Activated CD4-positive, alpha-beta memory T cell treated with anti-CD3 and anti-CD28 coated beads, Interleukin-2, amount 10 ng/mL, durations not matched to agents 7 days and 5 days (primary cell): ENCODE measurements at regions not wholly inside any gene's neighbourhood (a gene's known extent, or its start where the extent isn't known, plus 50 kb on each side); places are given as distances from the start of the nearest gene placed in this dataset.

Source experiments
- CTCF ChIA-PET: fragments of 350-600 bp; sonication (Branson Sonifier 250); formaldehyde crosslinking; loops from one replicate; lab custom pipeline; 2021; ENCODE audit warnings: antibody characterized with exemption, inconsistent platforms; lab: Charles Lee
- POLR2A ChIA-PET: fragments of 350-600 bp; sonication (Branson Sonifier 250); formaldehyde crosslinking; loops from one replicate; lab custom pipeline; 2021; ENCODE audit warnings: antibody characterized with exemption; lab: Charles Lee
- DNase-seq: peaks from one replicate; pipeline ENCODE4 v3.0.0-alpha.2; 2020
- H3K27ac Mint-ChIP-seq: one replicate; pipeline ENCODE4 v1.8.0; 2021; ENCODE audit warnings: mild to moderate bottlenecking, mixed read lengths
- H3K27me3 Mint-ChIP-seq: one replicate; pipeline ENCODE4 v1.8.0; 2021; ENCODE audit warnings: mixed read lengths
- H3K36me3 Mint-ChIP-seq: one replicate; pipeline ENCODE4 v1.8.0; 2021; ENCODE audit warnings: low read depth, mixed read lengths
- H3K4me1 Mint-ChIP-seq: one replicate; pipeline ENCODE4 v1.8.0; 2021; ENCODE audit warnings: mixed read lengths
- H3K4me3 Mint-ChIP-seq: one replicate; pipeline ENCODE4 v1.8.0; 2021; ENCODE audit warnings: mild to moderate bottlenecking, mixed read lengths
- H3K9me3 Mint-ChIP-seq: one replicate; pipeline ENCODE4 v1.8.0; 2021; ENCODE audit warnings: mixed read lengths

GRCh38 chr7:119351320-119351719 lies 921.7 kb upstream of the KCND2 start:
- Mint-ChIP-seq H3K4me3 (no peak overlapping the region), H3K9me3 (peaks cover 9% of the 10 kb centered on the region), H3K27ac (no peak overlapping the region), H3K4me1 (no peaks in the 10 kb centered on the region), H3K36me3 (no peaks in the 10 kb centered on the region), H3K27me3 (no peaks in the 10 kb centered on the region)
- CTCF ChIA-PET = no interaction called here
- POLR2A ChIA-PET = no interaction called here
- DNase-seq = no peak

- CTCF ChIA-PET = no interaction called here
These were observed 898.5 kb upstream of the KCND2 start for GRCh38 chr7:119374436-119374835.

GRCh38 chr7:119377861-119378260 lies 895.1 kb upstream of the KCND2 start:
- CTCF ChIA-PET = no interaction called here
- no peaks in the 10 kb centered on the region for H3K4me1 Mint-ChIP-seq
- no peaks in the 10 kb centered on the region for H3K27me3 Mint-ChIP-seq
- H3K9me3 Mint-ChIP-seq = no peaks in the 10 kb centered on the region
- no peak overlapping the region for H3K27ac Mint-ChIP-seq
- H3K36me3 Mint-ChIP-seq = no peaks in the 10 kb centered on the region
- no peak overlapping the region for H3K4me3 Mint-ChIP-seq
- no peak for DNase-seq
- POLR2A ChIA-PET = no interaction called here

More at GRCh38 chr7:119374436-119374835, 898.5 kb upstream of the KCND2 start:
- POLR2A ChIA-PET = no interaction called here
- no peak for DNase-seq
- H3K27ac Mint-ChIP-seq = no peak overlapping the region
- no peaks in the 10 kb centered on the region for H3K36me3 Mint-ChIP-seq
- H3K4me3 Mint-ChIP-seq = no peak overlapping the region
- no peaks in the 10 kb centered on the region for H3K27me3 Mint-ChIP-seq
- peaks cover 5% of the 10 kb centered on the region for H3K9me3 Mint-ChIP-seq
- H3K4me1 Mint-ChIP-seq = no peaks in the 10 kb centered on the region

- ChIA-PET POLR2A (no interaction called here), CTCF (no interaction called here)
- Mint-ChIP-seq H3K36me3 (no peaks in the 10 kb centered on the region), H3K27ac (no peak overlapping the region), H3K4me1 (no peaks in the 10 kb centered on the region), H3K9me3 (peaks cover 5% of the 10 kb centered on the region), H3K27me3 (no peaks in the 10 kb centered on the region), H3K4me3 (no peak overlapping the region)
- no peak for DNase-seq
These were observed 890.2 kb upstream of the KCND2 start for GRCh38 chr7:119382726-119383125.

GRCh38 chr7:119395024-119395423 lies 878.0 kb upstream of the KCND2 start:
- Mint-ChIP-seq H3K36me3 (no peaks in the 10 kb centered on the region), H3K4me3 (no peak overlapping the region), H3K27me3 (no peaks in the 10 kb centered on the region), H3K27ac (no peak overlapping the region), H3K4me1 (no peaks in the 10 kb centered on the region), H3K9me3 (peaks cover 2% of the 10 kb centered on the region)
- no peak for DNase-seq
- CTCF ChIA-PET = no interaction called here
- POLR2A ChIA-PET = no interaction called here

GRCh38 chr7:119397156-119397555 lies 875.8 kb upstream of the KCND2 start:
- DNase-seq = no peak
- Mint-ChIP-seq H3K27ac (no peak overlapping the region), H3K27me3 (no peaks in the 10 kb centered on the region), H3K4me1 (no peaks in the 10 kb centered on the region), H3K9me3 (peaks cover 2% of the 10 kb centered on the region), H3K36me3 (no peaks in the 10 kb centered on the region), H3K4me3 (no peak overlapping the region)
- CTCF ChIA-PET = no interaction called here
- POLR2A ChIA-PET = no interaction called here

- Mint-ChIP-seq H3K27ac (no peak overlapping the region), H3K4me1 (no peaks in the 10 kb centered on the region), H3K36me3 (no peaks in the 10 kb centered on the region), H3K27me3 (no peaks in the 10 kb centered on the region), H3K9me3 (peaks cover 5% of the 10 kb centered on the region), H3K4me3 (no peak overlapping the region)
- ChIA-PET POLR2A (no interaction called here), CTCF (no interaction called here)
- no peak for DNase-seq
These were observed 864.4 kb upstream of the KCND2 start for GRCh38 chr7:119408596-119408995.

GRCh38 chr7:119413314-119413805 lies 859.6 kb upstream of the KCND2 start:
- CTCF ChIA-PET = no interaction called here

DNA sequence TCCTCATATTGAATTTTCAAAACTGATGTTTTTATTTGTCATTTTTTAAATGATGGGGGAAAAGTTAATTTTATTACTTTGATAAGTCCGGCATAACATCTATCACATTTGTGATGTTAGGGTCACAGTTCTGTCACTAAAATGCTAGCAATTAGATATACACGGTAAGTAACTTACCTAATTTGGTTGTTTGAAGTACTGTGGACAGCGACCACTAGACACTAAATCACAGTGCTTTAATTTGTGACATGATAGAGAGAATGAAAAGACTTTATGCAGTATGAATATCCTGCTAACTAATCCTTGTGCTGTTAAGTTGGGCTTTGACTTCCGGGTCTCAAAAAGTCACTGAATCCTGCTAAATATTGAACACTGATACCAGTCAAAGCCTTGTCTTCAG lies 857.3 kb upstream of the KCND2 start:
- Mint-ChIP-seq H3K27ac (no peak overlapping the region), H3K4me3 (no peak overlapping the region), H3K27me3 (no peaks in the 10 kb centered on the region), H3K4me1 (no peaks in the 10 kb centered on the region), H3K36me3 (no peaks in the 10 kb centered on the region), H3K9me3 (peaks cover 7% of the 10 kb centered on the region)
- POLR2A ChIA-PET = no interaction called here
- CTCF ChIA-PET = no interaction called here
- DNase-seq = no peak

More at GRCh38 chr7:119413314-119413805, 859.6 kb upstream of the KCND2 start:
- H3K4me3 Mint-ChIP-seq = no peak overlapping the region
- H3K27me3 Mint-ChIP-seq = no peaks in the 10 kb centered on the region
- DNase-seq = no peak
- POLR2A ChIA-PET = no interaction called here
- H3K27ac Mint-ChIP-seq = no peak overlapping the region
- peaks cover 7% of the 10 kb centered on the region for H3K9me3 Mint-ChIP-seq
- H3K36me3 Mint-ChIP-seq = no peaks in the 10 kb centered on the region
- no peaks in the 10 kb centered on the region for H3K4me1 Mint-ChIP-seq

DNA sequence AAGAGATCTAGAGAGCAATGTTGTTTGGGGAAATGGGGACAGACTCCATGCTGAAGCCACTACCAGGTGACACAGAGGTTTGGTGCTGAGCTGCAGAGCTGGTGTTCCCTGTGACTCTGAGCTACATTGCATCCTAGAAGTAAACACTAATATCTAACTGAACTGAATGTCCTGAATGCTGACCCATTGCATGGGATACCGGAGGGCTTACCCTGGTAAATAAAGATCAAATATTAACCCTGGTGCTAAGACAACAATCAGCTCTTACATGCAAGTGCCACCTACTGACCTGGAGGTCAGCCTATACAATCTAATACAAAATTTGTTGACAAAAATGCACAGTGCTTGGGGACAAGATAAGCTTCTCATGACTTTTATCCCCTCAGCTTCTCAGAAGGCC lies 851.3 kb upstream of the KCND2 start:
- no peak overlapping the region for H3K4me3 Mint-ChIP-seq
- H3K36me3 Mint-ChIP-seq = no peaks in the 10 kb centered on the region
- peaks cover 5% of the 10 kb centered on the region for H3K9me3 Mint-ChIP-seq
- H3K4me1 Mint-ChIP-seq = no peaks in the 10 kb centered on the region
- POLR2A ChIA-PET = no interaction called here
- H3K27ac Mint-ChIP-seq = no peak overlapping the region
- CTCF ChIA-PET = no interaction called here
- H3K27me3 Mint-ChIP-seq = no peaks in the 10 kb centered on the region
- DNase-seq = no peak

- CTCF ChIA-PET = no interaction called here
- Mint-ChIP-seq H3K27ac (no peak overlapping the region), H3K27me3 (no peaks in the 10 kb centered on the region), H3K9me3 (peaks cover 8% of the 10 kb centered on the region), H3K4me1 (no peaks in the 10 kb centered on the region), H3K36me3 (no peaks in the 10 kb centered on the region), H3K4me3 (no peak overlapping the region)
- POLR2A ChIA-PET = no interaction called here
- no peak for DNase-seq
These were observed 836.1 kb upstream of the KCND2 start for GRCh38 chr7:119436882-119437281.

GRCh38 chr7:119438315-119438714 lies 834.7 kb upstream of the KCND2 start:
- Mint-ChIP-seq H3K36me3 (no peaks in the 10 kb centered on the region), H3K4me1 (no peaks in the 10 kb centered on the region), H3K9me3 (peaks cover 3% of the 10 kb centered on the region), H3K27ac (no peak overlapping the region), H3K4me3 (no peak overlapping the region), H3K27me3 (no peaks in the 10 kb centered on the region)
- CTCF ChIA-PET = no interaction called here
- POLR2A ChIA-PET = no interaction called here
- DNase-seq = no peak

GRCh38 chr7:119439192-119439591 lies 833.8 kb upstream of the KCND2 start:
- Mint-ChIP-seq H3K27me3 (no peaks in the 10 kb centered on the region), H3K4me1 (no peaks in the 10 kb centered on the region), H3K27ac (no peak overlapping the region), H3K4me3 (no peak overlapping the region), H3K36me3 (no peaks in the 10 kb centered on the region), H3K9me3 (peaks cover 3% of the 10 kb centered on the region)
- DNase-seq = no peak
- POLR2A ChIA-PET = no interaction called here
- CTCF ChIA-PET = no interaction called here

- no peak overlapping the region for H3K27ac Mint-ChIP-seq
These were observed 820.6 kb upstream of the KCND2 start for GRCh38 chr7:119452401-119452800.

More at GRCh38 chr7:119452401-119452800, 820.6 kb upstream of the KCND2 start:
- H3K4me3 Mint-ChIP-seq = no peak overlapping the region
- H3K9me3 Mint-ChIP-seq = peaks cover 3% of the 10 kb centered on the region
- no peaks in the 10 kb centered on the region for H3K27me3 Mint-ChIP-seq
- CTCF ChIA-PET = no interaction called here
- no peaks in the 10 kb centered on the region for H3K4me1 Mint-ChIP-seq
- H3K36me3 Mint-ChIP-seq = no peaks in the 10 kb centered on the region
- POLR2A ChIA-PET = no interaction called here
- DNase-seq = no peak
